ENCODE measurements at regions not wholly inside any gene's neighbourhood (a gene's known extent, or its start where the extent isn't known, plus 50 kb on each side); places are given as distances from the start of the nearest gene placed in this dataset.

- TF ChIP-seq EZH2 (IDR thresholded peaks at IDR 0.05; ENCODE audit: insufficient read depth, poor library complexity, severe bottlenecking) (no peak), EZH2phosphoT487 (IDR thresholded peaks at IDR 0.05; ENCODE audit: insufficient read depth, low read depth) (no peak)
Observed at GRCh38 chr2:39573276-39573675, 92.4 kb upstream of the TMEM178A start.

Data from GM23248 (cell line).